GM21786 (cell line): ENCODE measurements at regions not wholly inside any gene's neighbourhood (a gene's known extent, or its start where the extent isn't known, plus 50 kb on each side); places are given as distances from the start of the nearest gene placed in this dataset.

Experiments used
- ATAC-seq: cut with Tn5 transposase; IDR thresholded peaks from one replicate; pipeline ENCODE4 v1.9.1; 2021; ENCODE audit not compliant: unreplicated experiment

DNA sequence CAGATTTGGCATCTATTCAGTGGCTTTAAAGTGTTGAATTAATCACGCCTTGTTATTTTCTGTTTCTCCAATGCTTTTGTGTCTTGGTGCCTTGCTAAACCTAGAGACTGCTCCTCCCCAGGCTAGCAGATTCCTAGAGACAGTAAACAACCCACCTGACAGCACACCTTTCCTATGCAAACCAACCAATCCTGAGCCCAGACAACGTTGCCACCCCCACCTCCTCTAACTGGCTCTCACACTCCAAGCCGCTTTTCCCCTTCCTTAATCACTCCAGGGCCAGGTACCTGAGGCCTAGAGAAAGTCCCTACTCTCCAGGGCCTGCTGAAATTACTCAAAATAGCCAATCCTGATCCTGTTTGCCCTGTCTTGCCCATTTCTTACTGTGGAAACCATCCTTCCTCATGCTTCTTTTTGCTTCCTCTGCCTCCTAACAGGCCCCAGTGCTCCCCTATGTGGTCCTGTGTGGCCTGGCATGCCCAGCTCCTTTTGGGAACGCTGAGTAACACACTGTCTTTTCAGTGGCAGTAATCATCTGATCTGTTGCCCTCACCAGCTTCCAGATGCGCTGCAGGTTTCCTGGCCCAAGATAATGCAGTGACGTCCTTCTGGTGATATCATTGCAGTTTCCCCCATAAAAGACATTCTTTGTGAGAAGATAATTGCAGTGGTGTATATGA lies 53.4 kb downstream of the GAS1 start:
- ATAC-seq, result no peak

DNA sequence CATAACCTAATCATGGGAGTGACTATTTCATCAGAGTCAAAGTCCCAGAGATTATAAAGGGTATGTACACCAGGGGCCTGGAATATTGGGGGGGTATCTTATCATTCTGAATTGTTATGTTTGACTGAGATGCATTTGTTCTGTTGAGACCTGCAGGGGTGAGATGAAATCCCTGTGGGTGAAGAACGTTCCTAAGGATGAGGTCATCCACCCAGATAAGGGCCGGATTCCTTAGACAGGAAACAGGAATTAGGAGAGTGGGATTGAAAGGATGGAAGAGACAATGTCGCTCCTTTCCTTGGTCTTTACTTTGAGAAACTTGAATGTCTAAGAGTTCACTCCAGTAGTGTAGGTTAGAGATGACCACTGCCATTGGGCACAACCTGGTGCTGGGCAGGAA lies 54.7 kb downstream of the GAS1 start:
- ATAC-seq, result no peak

DNA sequence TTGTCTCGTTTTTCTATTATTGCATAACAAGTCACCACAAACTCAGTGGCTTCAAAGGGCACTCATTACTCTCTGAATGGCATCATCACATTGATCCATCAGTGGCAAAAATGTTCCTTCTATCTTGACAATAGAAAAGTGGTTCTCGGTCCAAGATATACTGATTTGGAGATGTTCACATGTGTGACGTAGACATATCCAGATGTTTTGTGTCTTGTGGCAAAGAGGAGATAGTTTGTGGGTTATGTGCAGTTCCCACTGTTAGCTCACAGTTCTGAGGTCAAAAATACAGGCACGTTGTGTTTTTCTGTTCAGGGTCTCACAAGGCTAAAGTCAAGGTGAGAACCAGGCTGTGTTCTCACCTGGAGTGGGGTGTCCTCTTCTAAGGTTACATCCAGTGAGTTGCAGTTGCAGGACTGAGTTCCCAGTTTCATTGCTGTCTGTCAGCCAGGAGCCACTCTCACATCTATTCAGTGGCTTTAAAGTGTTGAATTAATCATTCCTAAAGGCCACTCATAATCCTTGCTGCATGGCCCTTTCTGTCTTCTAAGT lies 55.3 kb downstream of the GAS1 start:
- ATAC-seq, result no peak

DNA sequence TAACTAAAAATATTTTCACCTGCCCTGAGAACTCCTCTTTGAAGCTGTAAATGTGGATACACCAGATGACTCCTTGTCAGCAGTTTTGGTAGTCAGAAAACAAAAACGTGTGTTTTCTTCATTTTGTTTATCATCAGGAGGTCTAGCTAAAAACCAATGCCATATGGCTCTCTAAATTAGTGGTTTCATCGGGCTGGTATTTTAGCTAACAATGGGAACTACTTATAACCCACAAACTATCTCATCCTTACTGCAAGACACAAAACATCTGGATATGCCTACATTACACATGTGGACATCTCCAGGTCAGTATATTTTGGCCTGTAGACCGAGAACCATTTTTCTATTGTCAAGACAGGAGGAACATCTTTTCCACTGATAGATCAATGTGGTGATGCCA lies 56.2 kb downstream of the GAS1 start:
- ATAC-seq, result no peak

DNA sequence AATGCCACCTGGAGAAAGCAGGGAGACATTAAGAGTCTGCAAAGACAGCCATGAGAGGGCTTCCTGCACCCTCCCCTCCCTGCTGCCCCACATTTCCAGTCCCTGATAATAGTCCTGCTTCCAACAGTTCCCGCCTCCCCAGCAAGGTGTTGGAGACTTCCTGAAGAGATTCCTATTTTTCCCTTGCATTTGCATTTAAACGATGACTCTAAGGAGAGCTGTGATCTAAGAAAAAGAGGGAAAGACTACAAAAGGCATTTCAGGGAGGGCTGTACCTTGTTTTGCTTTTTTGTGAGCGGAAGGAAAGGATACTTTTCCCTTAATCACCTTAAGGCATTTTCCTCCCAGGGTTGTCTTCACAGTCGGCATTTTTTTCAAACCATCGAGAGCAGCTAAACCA lies 62.1 kb downstream of the GAS1 start:
- ATAC-seq, result no peak

DNA sequence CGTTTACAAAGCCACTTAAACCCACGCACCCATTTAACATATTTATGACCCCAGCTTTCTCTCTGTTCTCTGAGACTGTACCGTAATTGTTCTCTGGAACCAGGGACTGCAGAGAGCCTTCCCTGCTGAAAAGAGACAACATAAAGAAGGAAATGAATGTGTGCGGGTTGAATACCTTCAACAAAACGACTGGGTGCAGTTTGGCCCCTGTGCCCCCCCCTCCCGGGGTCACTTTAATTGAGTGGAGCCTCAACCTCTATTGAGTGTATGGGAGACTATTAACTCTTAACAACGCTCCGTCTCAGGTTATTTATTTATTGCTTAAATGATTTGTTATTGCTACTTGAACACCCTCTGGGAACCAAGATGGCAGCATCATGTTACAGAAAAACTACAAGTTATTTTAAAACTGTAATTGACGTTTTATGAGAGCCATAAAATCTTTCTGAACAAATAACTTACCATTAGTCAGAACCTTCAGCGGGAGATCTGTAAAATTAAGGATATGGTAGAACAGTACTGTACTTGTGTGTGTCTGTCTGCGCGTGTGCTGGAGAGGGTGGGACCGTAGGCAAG lies 70.6 kb downstream of the GAS1 start:
- ATAC-seq, result no peak

DNA sequence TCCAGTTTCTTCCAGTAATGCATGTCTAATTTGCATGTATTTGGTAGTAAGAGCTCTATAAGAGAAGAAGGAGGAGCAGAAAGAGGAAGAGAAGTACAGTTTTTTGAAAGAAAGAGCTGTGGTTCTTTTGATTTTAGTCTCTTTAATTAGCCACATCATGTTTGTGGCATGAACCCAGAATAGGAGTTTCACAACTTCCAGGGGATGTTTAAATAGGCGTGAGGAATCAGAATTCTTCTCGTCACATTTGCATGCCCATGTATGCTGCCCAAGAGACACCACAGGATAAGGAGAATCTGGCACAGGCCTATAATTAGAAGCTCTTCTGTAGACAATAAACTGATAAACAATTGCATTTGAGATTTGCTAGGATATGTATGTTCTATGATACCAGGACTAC lies 78.7 kb downstream of the GAS1 start:
- ATAC-seq, result no peak

DNA sequence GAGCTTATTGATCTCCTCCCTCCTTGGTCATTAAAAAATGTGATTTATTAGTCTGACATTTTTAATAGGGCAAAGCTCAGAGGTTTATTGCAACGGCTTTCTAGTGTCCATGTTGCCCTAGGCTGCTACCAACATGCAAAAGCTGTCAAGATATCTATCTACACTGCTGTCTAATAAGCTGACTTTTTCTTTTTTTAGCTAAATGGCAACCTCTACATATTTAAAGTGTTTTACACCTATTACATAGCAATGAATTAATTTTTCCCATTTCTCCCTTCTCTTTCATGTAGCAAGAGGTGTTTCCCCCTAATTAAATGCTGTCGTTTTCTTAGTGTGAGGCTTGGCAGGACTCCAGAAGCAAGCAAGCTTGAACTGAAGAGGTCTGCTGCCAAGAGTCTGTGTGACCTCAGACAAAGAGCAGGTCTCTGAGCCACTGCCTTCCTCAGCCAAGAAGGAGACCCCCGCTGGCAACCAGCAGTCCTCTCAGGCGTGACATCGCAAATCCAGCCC lies 79.4 kb downstream of the GAS1 start:
- no peak for ATAC-seq

DNA sequence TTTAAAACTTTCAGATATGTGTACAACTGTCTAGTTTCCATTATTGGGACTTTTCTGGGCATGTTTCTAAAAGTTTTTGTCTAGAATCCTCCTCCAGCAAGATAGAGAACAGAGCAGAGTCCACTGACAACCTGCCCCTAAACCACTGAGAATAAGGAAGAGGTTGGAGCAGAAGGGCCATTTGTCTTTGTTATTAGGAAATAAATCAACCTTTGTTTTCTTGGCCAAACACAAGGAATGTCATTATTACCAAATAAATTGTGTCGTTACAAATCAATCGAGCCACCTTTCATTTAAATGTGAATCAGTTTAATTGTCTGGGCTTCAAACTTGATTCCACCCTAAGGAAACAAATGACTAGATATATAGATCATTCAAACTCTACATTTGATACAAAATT lies 81.4 kb downstream of the GAS1 start:
- no peak for ATAC-seq

DNA sequence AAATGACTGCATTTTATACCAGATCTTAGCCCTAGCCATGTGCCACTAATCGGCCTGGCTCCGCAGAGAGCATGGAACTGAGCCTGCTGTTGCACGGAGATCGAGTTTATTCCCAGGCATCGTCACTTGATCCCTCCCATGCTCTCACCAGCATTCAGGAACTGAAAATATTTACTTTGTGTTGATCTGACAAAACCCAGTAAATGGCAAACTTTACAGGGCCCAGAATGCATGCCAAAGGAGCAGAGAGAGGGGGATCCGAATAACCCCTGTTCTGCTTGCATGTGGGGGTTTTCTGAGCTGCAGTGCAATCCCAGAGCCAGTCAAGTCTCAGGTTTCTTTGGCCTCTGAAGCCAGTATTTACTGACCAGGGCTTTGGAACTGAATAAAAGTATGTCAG lies 87.3 kb downstream of the GAS1 start:
- no peak for ATAC-seq

DNA sequence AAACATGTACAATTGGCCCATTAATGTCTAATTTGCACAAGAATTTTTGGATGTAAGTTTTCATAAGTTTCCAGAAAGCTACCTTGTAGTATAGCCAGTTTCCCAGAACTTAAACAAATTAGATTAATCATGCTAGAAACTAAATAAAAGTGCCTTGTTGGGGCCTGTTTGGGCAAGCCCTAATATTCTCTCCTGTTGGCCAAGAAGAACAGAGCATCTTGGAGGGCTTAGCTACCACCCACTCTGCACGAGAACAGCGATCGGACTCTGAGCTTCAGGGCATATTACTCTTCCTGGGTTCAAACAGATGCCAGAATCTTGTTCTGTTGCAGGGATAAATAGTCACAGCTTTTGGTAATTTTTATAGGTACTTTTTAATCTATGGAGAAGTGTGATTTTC lies 88.2 kb downstream of the GAS1 start:
- no peak for ATAC-seq

DNA sequence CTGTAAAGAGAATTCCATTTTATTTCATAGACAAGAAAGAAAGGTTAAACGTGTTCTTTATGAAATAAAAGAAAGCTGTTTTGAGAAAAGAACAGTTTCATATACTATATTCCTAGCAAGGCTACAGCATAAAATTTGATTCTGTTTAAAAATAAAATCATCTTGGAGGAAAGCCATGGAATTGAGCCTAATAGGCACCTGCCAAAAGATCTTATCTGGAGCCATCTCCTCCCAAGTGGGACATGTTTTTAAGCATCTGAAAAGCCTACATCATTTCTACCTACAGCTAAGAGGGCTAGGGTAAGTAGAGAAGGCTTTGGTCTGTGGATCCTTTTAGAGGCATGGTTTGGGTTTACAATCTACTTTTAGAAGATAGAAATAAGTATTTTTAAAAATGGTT lies 89.3 kb downstream of the GAS1 start:
- no peak for ATAC-seq

DNA sequence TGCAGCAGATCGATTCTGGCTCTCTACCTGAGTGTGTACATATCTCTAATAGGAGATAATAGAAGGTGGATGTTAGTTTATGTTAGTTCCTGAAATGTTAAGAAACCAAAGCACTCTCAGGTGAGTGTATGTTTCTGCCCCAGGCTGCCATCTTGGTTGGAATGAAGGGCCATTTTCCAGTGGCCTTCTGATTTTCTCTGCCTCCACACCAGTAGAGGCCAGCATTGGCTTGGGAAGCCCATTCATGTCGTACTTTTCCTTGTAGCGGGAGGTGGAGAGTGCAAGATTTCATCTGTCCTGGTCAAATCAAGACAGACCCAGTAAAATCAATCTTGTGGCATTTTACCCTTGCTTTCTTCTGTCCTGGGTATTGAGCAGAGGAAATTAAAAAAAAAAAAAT lies 91.0 kb downstream of the GAS1 start:
- ATAC-seq, result no peak

DNA sequence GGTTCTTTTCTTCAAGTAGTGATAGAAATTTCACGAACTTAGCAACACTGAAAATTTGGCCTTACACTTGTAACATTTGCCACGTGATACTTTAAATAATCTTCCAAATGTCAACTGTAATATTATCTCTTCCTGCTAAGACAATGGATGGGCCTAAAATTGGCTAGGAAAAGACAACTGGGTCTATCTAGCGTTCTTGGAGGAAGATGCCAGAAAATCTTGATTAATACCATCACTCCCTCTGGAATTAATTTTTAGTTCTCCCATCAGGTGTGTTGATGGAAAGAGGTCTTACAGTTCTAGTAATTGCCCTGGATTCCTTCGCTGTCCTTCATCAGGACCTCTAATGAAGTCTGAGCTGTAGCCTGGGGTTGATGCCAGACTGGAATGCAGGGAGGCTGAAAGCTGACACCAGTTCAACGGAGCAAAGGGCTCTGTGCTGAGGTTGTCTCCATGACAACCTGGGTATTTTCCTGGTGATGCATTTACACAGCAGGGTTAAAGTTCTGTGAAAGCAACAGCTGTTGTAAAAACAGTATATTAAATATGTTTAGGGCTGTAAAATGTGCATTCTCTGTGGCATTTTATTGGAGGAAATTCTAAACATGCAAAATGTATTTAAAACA lies 92.3 kb downstream of the GAS1 start:
- ATAC-seq, result no peak

DNA sequence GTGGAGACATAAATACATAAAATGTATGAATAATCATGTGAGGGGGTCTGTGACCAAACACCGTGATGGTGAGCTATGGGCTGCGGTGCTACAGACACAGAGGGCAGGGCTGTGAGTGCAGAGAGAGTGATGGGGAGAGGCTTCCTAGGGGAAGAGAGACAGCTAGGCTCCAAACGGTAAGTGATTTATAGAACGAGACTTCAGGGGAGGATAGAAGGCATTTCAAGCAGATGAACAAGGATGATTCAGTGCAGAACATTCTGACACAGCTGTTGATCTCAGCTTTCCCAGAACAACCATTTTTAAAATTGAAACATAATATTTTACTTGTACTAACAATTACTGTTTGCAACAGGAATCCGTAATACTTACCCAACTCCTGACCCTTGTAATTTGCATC lies 100.7 kb downstream of the GAS1 start:
- ATAC-seq, result no peak

DNA sequence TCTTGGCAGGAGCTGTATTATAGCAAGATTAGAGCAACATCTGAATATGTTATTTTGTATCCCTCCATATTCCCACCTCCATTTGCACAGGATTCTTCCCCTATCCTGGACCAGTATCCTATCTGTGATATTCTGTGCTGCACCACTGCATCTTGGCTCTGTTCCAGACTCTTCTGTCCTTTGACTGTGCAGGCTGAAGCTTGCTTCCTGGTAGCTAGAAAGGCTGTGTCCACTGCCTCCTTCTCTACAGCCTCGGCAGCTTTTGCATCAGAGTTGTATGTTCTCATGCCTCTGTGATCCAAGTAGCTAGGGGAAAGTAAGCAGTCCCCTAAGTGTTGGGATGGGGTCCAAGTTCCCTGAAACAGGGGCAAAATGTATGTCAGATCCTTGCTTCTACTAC lies 104.1 kb downstream of the GAS1 start:
- no peak for ATAC-seq

DNA sequence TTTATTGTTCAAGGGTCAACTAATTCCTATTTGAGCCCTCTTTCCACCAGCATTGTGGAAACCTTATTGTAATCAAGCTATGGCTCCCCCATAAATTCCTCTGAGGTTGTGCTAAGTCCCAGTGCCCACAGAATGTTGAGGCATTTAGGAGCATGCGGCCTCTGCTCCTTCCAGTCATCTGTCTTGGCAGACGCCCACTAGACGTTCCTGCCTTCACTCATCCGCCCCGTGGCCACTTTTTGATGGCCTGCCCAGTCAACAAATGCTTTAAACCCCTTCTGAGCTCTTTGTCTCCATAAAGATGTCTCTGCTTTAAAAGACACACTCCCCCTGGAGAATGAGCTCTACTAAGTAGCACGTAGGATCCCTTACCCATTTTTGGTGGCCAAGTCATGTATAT lies 104.7 kb downstream of the GAS1 start:
- ATAC-seq, result no peak

DNA sequence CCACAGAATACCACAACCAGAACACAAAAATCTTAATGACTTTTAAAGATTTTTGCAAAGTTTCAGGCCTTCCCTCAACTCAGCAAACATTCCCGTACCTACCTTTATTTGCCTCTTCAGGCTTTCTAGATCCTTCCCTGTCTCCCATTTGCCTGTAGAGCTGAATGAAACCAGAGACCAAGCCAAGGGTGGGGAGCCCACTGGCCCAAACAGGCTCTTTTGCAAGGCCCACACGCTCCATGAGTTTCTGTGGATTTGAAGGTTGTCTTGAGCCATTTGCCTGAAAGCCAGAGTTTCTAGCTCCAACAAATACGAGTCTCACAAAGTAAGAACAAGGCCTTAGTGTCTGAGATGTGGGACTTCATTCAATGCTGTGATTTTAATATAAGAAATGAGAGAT lies 107.8 kb downstream of the GAS1 start:
- no peak for ATAC-seq

DNA sequence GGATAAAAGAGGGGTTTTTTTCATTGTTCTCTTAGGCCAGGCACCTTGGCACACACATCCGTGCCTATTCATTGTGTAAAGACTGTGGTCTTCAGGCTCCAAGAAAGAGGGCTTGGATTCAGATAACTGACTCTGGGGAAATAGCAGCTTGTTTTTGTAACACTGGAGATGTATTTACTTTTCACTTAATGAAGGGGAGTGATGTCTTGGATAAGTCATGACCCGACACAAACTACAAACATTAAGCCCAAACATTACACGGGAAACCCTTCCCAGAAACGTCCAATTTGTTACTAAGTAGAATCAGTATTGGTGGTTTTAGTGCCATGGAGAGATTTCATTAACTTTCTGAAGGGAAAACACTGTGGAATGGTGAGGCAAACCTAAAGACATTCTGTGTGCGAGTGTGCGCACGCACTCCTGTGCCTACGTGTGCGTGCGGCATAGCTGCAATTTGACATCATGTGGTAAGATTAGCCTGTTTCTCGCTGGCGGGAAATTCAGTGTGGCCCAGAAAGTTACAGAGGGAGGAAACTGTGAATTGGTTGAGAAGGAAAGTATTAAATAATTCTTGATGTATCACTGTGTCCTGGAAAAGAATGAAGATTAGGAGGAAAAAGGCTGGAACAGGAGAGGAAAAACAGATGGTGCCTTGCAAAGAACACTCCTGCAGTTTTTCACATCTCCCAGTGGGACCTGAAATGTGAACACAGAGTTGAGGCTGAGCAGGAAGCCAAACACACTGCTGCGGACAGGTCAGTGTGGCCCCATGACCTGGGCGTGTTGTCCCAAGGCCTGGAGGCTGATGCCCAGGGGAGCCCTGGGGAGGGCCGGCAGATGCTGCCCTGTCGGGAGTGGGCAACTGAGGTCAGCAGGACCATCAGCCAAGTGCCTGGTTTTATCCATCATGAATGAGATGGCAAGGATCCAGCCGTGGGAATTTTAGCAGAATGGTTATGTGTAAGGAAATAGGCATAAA lies 108.5 kb downstream of the GAS1 start:
- ATAC-seq, result no peak

DNA sequence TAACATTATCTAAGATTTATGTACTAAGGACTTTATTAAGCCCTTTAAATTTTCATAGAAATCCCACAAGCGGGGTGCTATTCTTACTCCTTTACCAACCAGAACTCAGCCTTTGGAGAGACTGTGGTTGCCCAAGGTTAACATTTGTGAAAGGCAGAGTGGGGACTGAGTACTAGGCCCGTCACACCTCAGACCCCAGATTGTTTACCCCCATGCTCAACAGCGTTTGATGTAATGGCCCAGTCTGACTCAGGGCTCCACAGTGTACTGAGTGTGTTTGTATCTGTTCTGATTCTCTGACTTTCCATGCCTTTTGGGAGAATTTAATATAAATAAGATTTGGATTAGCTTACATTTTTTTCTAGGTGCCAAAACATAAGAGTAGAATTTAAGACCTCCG lies 110.0 kb downstream of the GAS1 start:
- no peak for ATAC-seq

DNA sequence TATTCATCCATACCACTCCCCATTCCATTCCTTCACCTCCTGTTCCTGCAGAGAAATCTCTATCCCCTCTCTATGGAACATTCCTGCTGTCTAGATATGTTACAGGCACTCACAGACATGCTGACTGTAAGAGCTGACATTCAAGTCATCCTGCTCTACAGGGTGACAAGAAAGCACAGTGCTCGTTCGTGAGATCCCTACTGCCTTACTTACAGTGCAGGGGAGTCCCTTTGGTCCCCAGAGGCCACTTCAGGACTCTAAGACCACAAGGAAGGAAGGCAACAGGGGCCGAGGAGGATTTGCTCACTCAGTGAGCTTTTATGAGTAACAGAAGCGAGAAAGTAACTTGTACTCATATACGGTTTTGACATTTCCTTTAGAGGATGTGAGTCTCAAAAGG lies 110.5 kb downstream of the GAS1 start:
- peak; percentile 77 for ATAC-seq
